ENCODE measurements at regions not wholly inside any gene's neighbourhood (a gene's known extent, or its start where the extent isn't known, plus 50 kb on each side); places are given as distances from the start of the nearest gene placed in this dataset.
"Not testable (repeated sequence)": the region's sequence is repeated elsewhere in the genome, so short reads cannot be mapped to it uniquely, and the experiment has no call there.

- H3K36me3 Mint-ChIP-seq (ENCODE audit: low read depth), result no peaks in the 10 kb centered on the region
- H3K4me1 Mint-ChIP-seq (ENCODE audit: low read depth), result no peaks in the 10 kb centered on the region
- H3K4me3 Mint-ChIP-seq, result no peak overlapping the region
- peaks cover 17% of the 10 kb centered on the region for H3K9me3 Mint-ChIP-seq
- H3K27me3 Mint-ChIP-seq (ENCODE audit: low read depth), result no peaks in the 10 kb centered on the region
- intact Hi-C loops (cut with micrococcal nuclease), result no loop called here
- no peak for DNase-seq
- no peak overlapping the region for H3K27ac Mint-ChIP-seq
- CTCF ChIA-PET, result no interaction called here
Observed at GRCh38 chr3:89908711-89909213, 801.3 kb downstream of the EPHA3 start.

- intact Hi-C loops (cut with micrococcal nuclease), result no loop called here
- Mint-ChIP-seq H3K9me3 (peaks cover under 1% of the 10 kb centered on the region), H3K36me3 (ENCODE audit: low read depth) (no peaks in the 10 kb centered on the region), H3K4me3 (no peak overlapping the region), H3K27me3 (ENCODE audit: low read depth) (no peaks in the 10 kb centered on the region), H3K27ac (no peak overlapping the region), H3K4me1 (ENCODE audit: low read depth) (no peaks in the 10 kb centered on the region)
- CTCF ChIA-PET, result no interaction called here
- no peak for DNase-seq
Observed at GRCh38 chr3:89912031-89912430, 804.6 kb downstream of the EPHA3 start.

GRCh38 chr3:89923921-89924610 is 816.6 kb downstream of the EPHA3 start:
- no peak overlapping the region for H3K4me3 Mint-ChIP-seq
- H3K4me1 Mint-ChIP-seq (ENCODE audit: low read depth), result no peaks in the 10 kb centered on the region
- H3K27ac Mint-ChIP-seq, result no peak overlapping the region
- CTCF ChIA-PET, result no interaction called here
- peaks cover 2% of the 10 kb centered on the region for H3K9me3 Mint-ChIP-seq
- intact Hi-C loops (cut with micrococcal nuclease), result no loop called here
- H3K36me3 Mint-ChIP-seq (ENCODE audit: low read depth), result no peaks in the 10 kb centered on the region
- no peaks in the 10 kb centered on the region for H3K27me3 Mint-ChIP-seq (ENCODE audit: low read depth)
- DNase-seq, result no peak

- no peak overlapping the region for H3K27ac Mint-ChIP-seq
- DNase-seq, result no peak
- peaks cover 2% of the 10 kb centered on the region for H3K9me3 Mint-ChIP-seq
- no peak overlapping the region for H3K4me3 Mint-ChIP-seq
- H3K36me3 Mint-ChIP-seq (ENCODE audit: low read depth), result no peaks in the 10 kb centered on the region
- intact Hi-C loops (cut with micrococcal nuclease), result no loop called here
- CTCF ChIA-PET, result no interaction called here
- H3K4me1 Mint-ChIP-seq (ENCODE audit: low read depth), result no peaks in the 10 kb centered on the region
- no peaks in the 10 kb centered on the region for H3K27me3 Mint-ChIP-seq (ENCODE audit: low read depth)
Observed at GRCh38 chr3:89925976-89926375, 818.6 kb downstream of the EPHA3 start.

DNA sequence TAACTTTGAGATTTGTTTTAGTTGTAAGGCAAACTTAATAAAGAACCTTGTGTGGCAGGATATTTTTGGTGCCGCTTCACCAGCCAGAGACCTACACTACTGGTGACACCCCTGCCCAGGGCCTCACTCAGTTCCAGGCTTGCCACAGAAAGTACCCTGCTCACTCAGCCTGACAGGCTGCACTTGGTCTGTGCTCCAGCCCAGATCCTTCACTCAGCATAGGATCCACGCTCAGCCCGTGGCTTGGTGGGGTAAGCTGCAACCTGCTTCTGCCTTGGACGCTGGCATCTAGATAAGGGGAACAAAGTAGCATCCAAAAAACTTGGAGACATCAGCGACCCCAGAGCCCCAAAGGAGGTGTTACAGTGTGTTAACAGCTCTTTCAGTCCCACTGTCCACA is 825.5 kb downstream of the EPHA3 start:
- Mint-ChIP-seq H3K4me1 (ENCODE audit: low read depth) (no peaks in the 10 kb centered on the region), H3K4me3 (no peak overlapping the region), H3K27me3 (ENCODE audit: low read depth) (no peaks in the 10 kb centered on the region), H3K36me3 (ENCODE audit: low read depth) (no peaks in the 10 kb centered on the region), H3K27ac (no peak overlapping the region), H3K9me3 (peaks cover 6% of the 10 kb centered on the region)
- no peak for DNase-seq
- CTCF ChIA-PET, result no interaction called here
- intact Hi-C loops (cut with micrococcal nuclease), result no loop called here

DNA sequence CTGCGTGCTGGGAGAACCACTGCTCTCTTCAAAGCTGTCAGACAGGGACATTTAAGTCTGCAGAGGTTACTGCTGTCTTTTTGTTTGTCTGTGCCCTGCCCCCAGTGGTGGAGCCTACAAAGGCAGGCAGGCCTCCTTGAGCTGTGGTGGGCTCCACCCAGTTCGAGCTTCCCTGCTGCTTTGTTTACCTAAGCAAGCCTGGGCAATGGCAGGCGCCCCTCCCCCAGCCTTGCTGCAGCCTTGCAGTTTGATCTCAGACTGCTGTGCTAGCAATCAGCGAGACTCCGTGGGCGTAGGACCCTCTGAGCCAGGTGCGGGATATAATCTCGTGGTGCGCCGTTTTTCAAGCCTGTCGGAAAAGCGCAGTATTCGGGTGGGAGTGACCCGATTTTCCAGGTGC is 837.0 kb downstream of the EPHA3 start:
- H3K4me1 Mint-ChIP-seq (ENCODE audit: low read depth); intact Hi-C loops (cut with micrococcal nuclease); DNase-seq; H3K4me3 Mint-ChIP-seq; H3K27ac Mint-ChIP-seq; CTCF ChIA-PET; H3K27me3 Mint-ChIP-seq (ENCODE audit: low read depth); H3K36me3 Mint-ChIP-seq (ENCODE audit: low read depth): not testable (repeated sequence)
- peaks cover 15% of the 10 kb centered on the region for H3K9me3 Mint-ChIP-seq

DNA sequence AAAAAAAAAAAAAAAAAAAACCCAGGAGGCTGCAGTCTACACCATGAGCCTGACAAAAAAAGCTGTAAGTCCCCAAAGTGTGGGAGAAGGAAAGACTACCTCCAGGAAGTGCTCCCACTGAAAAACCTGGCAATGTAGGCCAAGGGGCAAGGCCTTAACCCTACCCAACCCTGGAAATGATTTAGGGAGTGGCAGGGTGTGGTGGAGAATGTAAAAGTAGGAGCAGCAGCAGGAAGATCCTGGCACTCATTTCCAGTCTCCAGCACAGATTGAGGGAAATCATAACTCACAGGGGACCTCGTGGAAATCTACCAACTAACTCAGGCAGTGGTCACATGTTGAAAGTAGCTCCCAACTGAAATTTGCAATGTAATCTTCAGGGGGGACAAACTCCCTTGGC is 839.5 kb downstream of the EPHA3 start:
- Mint-ChIP-seq H3K27ac (no peak overlapping the region), H3K4me3 (no peak overlapping the region), H3K27me3 (ENCODE audit: low read depth) (no peaks in the 10 kb centered on the region), H3K36me3 (ENCODE audit: low read depth) (no peaks in the 10 kb centered on the region), H3K9me3 (peaks cover 13% of the 10 kb centered on the region), H3K4me1 (ENCODE audit: low read depth) (no peaks in the 10 kb centered on the region)
- no peak for DNase-seq
- intact Hi-C loops (cut with micrococcal nuclease), result no loop called here
- CTCF ChIA-PET, result no interaction called here

GRCh38 chr3:89947337-89947954 is 840.0 kb downstream of the EPHA3 start:
- Mint-ChIP-seq H3K4me1 (ENCODE audit: low read depth) (no peaks in the 10 kb centered on the region), H3K9me3 (peaks cover 8% of the 10 kb centered on the region), H3K27ac (no peak overlapping the region), H3K27me3 (ENCODE audit: low read depth) (no peaks in the 10 kb centered on the region), H3K36me3 (ENCODE audit: low read depth) (no peaks in the 10 kb centered on the region), H3K4me3 (no peak overlapping the region)
- CTCF ChIA-PET, result no interaction called here
- DNase-seq, result no peak
- intact Hi-C loops (cut with micrococcal nuclease), result no loop called here

- DNase-seq, result no peak
- no peak overlapping the region for H3K27ac Mint-ChIP-seq
- H3K9me3 Mint-ChIP-seq, result peaks cover 8% of the 10 kb centered on the region
- H3K36me3 Mint-ChIP-seq (ENCODE audit: low read depth), result no peaks in the 10 kb centered on the region
- intact Hi-C loops (cut with micrococcal nuclease), result no loop called here
- CTCF ChIA-PET, result no interaction called here
- H3K4me3 Mint-ChIP-seq, result no peak overlapping the region
- no peaks in the 10 kb centered on the region for H3K27me3 Mint-ChIP-seq (ENCODE audit: low read depth)
- H3K4me1 Mint-ChIP-seq (ENCODE audit: low read depth), result no peaks in the 10 kb centered on the region
Observed at GRCh38 chr3:89948008-89948407, 840.6 kb downstream of the EPHA3 start.

DNA sequence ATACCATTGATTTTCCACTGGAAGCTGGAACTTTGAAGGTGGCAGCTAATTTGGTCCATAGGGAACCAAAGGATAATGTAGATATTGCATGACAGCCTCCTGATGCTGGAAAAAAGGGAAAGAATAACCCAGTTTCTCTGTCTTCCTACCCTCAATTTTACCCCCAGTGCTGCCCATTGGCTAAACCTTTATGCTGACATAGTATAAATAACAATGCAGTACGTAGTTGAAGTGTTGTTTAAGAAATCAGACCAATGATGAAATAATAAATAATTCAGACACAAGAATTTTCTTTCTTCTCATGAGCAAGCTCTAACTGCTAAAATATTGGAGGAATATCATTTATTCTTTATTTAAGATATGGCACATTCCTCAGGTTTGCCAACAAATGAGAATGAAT is 843.4 kb downstream of the EPHA3 start:
- DNase-seq, result no peak
- Mint-ChIP-seq H3K27ac (no peak overlapping the region), H3K27me3 (ENCODE audit: low read depth) (no peaks in the 10 kb centered on the region), H3K4me3 (no peak overlapping the region), H3K4me1 (ENCODE audit: low read depth) (no peaks in the 10 kb centered on the region), H3K36me3 (ENCODE audit: low read depth) (no peaks in the 10 kb centered on the region), H3K9me3 (peaks cover 11% of the 10 kb centered on the region)
- CTCF ChIA-PET, result no interaction called here
- intact Hi-C loops (cut with micrococcal nuclease), result no loop called here

GRCh38 chr3:89954137-89954536 is 846.7 kb downstream of the EPHA3 start:
- H3K4me1 Mint-ChIP-seq (ENCODE audit: low read depth), result no peaks in the 10 kb centered on the region
- H3K27me3 Mint-ChIP-seq (ENCODE audit: low read depth), result no peaks in the 10 kb centered on the region
- peaks cover 1% of the 10 kb centered on the region for H3K36me3 Mint-ChIP-seq (ENCODE audit: low read depth)
- peaks cover 5% of the 10 kb centered on the region for H3K9me3 Mint-ChIP-seq
- DNase-seq, result no peak
- H3K27ac Mint-ChIP-seq, result no peak overlapping the region
- H3K4me3 Mint-ChIP-seq, result no peak overlapping the region
- intact Hi-C loops (cut with micrococcal nuclease), result no loop called here
- CTCF ChIA-PET, result no interaction called here

DNA sequence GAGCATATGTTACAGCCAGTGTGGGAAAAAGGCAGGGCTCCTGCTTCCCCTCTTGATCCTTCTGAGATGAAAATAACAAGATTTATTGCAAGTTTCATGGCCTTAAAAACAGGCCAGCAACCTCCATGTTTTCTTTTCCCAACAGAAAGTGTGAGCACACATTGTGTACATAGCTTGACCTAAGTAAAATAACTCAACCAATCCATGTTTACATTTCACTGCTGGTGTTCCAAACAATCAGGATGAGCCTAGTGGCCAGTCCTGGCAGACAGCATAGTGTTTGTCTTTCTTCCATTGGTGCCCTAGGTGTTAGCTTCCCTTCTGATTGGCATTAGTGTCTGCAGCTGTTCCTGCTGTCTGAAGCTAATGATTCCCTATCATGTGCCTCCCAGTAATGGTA is 847.7 kb downstream of the EPHA3 start:
- CTCF ChIA-PET, result no interaction called here
- no peak overlapping the region for H3K27ac Mint-ChIP-seq

GRCh38 chr3:89957451-89957850 is 850.0 kb downstream of the EPHA3 start:
- Mint-ChIP-seq H3K4me1 (ENCODE audit: low read depth) (no peaks in the 10 kb centered on the region), H3K27ac (no peak overlapping the region), H3K4me3 (no peak overlapping the region), H3K9me3 (peaks cover 7% of the 10 kb centered on the region), H3K36me3 (ENCODE audit: low read depth) (peaks cover 1% of the 10 kb centered on the region), H3K27me3 (ENCODE audit: low read depth) (no peaks in the 10 kb centered on the region)
- intact Hi-C loops (cut with micrococcal nuclease), result no loop called here
- CTCF ChIA-PET, result interaction anchor here (0.7 kb wide), 1 partner anchor 759 kb away, joined by 3 read pairs; no protein-coding TSS in a partner anchor
- DNase-seq, result no peak

More for the DNA sequence above, 847.7 kb downstream of the EPHA3 start:
- intact Hi-C loops (cut with micrococcal nuclease), result no loop called here
- Mint-ChIP-seq H3K4me3 (no peak overlapping the region), H3K27me3 (ENCODE audit: low read depth) (no peaks in the 10 kb centered on the region), H3K36me3 (ENCODE audit: low read depth) (peaks cover 1% of the 10 kb centered on the region), H3K4me1 (ENCODE audit: low read depth) (no peaks in the 10 kb centered on the region), H3K9me3 (peaks cover 5% of the 10 kb centered on the region)
- no peak for DNase-seq
